GM13977 (cell line): ENCODE measurements at regions not wholly inside any gene's neighbourhood (a gene's known extent, or its start where the extent isn't known, plus 50 kb on each side); places are given as distances from the start of the nearest gene placed in this dataset.

Experiments used
- DNase-seq: peaks from one replicate; pipeline ENCODE4 v3.0.0; 2012; ENCODE audit warnings: low spot score
- in situ Hi-C: fragments of 300-500 bp; cut with MboI; formaldehyde crosslinking; loops from one replicate; pipeline ENCODE4 v1.12.0; 2022; ENCODE audit warnings: low sequenced_read_pairs, low pct_unique_long_range_greater_than_20kb, mixed read lengths, inconsistent platforms; ENCODE audit not compliant: unreplicated experiment
- TF ChIP-seq, protein P1 (sequence below): IDR thresholded peaks from 2 replicates; pipeline ENCODE4 v1.5.1; 2012; ENCODE audit warnings: mild to moderate bottlenecking, control low read depth; ENCODE audit not compliant: insufficient read depth; ENCODE audit errors: extremely low read depth, missing control alignments

DNA sequence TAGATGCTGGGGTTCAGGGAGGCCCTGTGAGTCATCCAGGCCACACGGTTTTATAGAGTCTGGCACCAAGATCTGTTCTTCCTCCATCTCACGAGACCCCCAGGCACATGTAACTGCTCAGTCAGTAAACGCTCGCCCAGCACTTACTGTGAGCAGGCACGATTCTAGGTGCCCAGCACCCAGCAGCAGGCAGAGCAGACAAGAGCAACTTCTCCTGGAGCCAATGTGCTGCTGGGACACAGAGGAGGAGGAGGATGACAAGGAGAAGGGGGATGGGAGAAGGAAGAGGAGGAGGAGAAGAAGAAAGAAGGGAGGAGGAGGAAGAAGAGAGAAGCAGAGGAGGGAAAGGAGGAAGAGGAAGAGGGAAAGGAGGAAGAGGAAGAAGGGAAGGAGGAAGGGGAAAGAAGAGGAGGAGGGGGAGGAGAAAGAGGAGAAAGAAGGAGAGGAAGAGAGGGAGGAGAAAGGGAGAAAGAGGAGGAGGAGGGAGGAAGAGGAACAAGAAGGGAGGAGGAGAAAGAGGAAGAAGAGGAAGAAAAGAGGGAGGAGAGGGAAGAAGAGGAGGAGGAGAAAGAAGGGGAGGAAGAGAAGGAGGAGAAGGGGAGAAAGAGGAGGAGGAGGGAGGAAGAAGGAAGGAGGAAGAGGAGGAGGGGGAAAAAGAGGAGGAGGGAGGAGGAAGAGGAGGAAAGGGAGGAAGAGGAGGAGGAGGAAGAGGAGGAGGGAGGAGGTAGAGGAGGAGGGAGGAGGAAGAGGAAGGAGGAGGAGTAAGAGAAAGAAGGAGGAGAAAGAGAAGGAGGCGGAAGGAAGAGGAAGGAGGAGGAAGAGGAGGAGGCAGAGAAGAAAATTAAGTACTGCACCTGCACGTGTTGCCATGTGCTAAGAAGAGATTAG, 77.6 kb upstream of the RTL6 start:
- no peak for DNase-seq
- in situ Hi-C loops = no loop called here
- TF ChIP-seq, protein P1, sequence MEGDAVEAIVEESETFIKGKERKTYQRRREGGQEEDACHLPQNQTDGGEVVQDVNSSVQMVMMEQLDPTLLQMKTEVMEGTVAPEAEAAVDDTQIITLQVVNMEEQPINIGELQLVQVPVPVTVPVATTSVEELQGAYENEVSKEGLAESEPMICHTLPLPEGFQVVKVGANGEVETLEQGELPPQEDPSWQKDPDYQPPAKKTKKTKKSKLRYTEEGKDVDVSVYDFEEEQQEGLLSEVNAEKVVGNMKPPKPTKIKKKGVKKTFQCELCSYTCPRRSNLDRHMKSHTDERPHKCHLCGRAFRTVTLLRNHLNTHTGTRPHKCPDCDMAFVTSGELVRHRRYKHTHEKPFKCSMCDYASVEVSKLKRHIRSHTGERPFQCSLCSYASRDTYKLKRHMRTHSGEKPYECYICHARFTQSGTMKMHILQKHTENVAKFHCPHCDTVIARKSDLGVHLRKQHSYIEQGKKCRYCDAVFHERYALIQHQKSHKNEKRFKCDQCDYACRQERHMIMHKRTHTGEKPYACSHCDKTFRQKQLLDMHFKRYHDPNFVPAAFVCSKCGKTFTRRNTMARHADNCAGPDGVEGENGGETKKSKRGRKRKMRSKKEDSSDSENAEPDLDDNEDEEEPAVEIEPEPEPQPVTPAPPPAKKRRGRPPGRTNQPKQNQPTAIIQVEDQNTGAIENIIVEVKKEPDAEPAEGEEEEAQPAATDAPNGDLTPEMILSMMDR = no peak

DNA sequence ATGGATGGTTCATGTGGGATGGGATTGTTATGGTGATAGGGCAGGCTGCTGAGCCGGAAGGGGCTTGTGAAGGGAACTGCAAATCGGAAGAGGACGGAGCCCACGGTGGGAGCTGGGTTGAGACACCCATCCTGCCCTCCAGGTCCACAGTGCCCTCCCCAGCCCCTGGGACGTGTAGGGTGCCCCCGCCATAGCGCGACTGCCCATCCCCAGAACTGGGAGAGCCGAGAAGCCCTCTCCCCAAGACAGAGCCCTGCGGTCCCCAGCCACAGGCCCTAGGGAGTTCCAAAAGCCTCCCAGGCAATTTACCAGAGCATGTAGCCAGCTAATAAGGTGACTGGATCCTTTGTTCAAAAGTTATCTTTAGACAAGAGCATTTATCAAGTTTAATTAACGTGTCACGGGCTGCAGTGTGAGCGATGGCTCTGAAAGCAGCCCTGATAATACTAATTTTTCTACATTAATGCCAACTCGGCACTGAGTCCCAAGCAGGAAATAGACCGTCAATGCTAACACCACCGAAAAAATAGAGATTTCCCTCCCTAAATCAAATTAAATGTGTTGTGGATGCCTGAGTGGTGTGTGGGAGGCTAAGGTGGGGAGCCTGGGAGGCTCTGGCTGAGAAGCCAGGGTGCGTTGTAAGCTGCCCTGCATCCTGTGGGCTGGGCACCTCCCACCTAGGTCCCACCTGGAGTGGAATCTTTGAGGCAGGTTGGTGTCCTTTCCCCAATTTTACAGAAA, 76.8 kb upstream of the RTL6 start:
- in situ Hi-C loops = no loop called here
- DNase-seq = no peak
- TF ChIP-seq, protein P1 = no peak

GRCh38 chr22:44574057-44574639, 76.1 kb upstream of the RTL6 start:
- no peak for DNase-seq

GRCh38 chr22:44573451-44573850, 75.4 kb upstream of the RTL6 start:
- in situ Hi-C loops = no loop called here
- no peak for DNase-seq

More at GRCh38 chr22:44574057-44574639, 76.1 kb upstream of the RTL6 start:
- in situ Hi-C loops = no loop called here
- TF ChIP-seq, protein P1 = no peak

GRCh38 chr22:44572414-44573207, 74.6 kb upstream of the RTL6 start:
- no peak for DNase-seq
- in situ Hi-C loops = no loop called here
- TF ChIP-seq, protein P1 = no peak

More at GRCh38 chr22:44573451-44573850, 75.4 kb upstream of the RTL6 start:
- TF ChIP-seq, protein P1 = no peak
